Breast epithelium (tissue), 3 donors: ENCODE measurements at regions not wholly inside any gene's neighbourhood (a gene's known extent, or its start where the extent isn't known, plus 50 kb on each side); places are given as distances from the start of the nearest gene placed in this dataset.

ENCODE experiments used
- CTCF ChIP-seq, 3 donors: fragments of 450-650 bp; IDR thresholded peaks; one replicate each; pipeline ENCODE4 v1.5.1; 2016 to 2017; ENCODE audit warnings: antibody characterized with exemption in 3 of 3, mild to moderate bottlenecking in 3 of 3, moderate library complexity in 3 of 3
- POLR2A ChIP-seq: fragments of 450-650 bp; IDR thresholded peaks from one replicate; pipeline ENCODE4 v1.6.1; 2016; ENCODE audit warnings: antibody characterized with exemption, mild to moderate bottlenecking, moderate library complexity
- POLR2AphosphoS5 ChIP-seq, 3 donors: sonication (generic); formaldehyde crosslinking; IDR thresholded peaks; one replicate each; pipeline ENCODE4 v1.6.1; 2017; ENCODE audit warnings: antibody characterized with exemption in 3 of 3

GRCh38 chr5:96226941-96227552, 206.0 kb downstream of the PCSK1 start:
- no peak for TF ChIP-seq CTCF (IDR thresholded peaks at IDR 0.05)
- no peak for TF ChIP-seq POLR2A
- no peak for TF ChIP-seq POLR2AphosphoS5 (IDR thresholded peaks at IDR 0.05)
